ENCODE measurements at regions not wholly inside any gene's neighbourhood (a gene's known extent, or its start where the extent isn't known, plus 50 kb on each side); places are given as distances from the start of the nearest gene placed in this dataset.

- TF ChIP-seq RFX5 (IDR thresholded peaks at IDR 0.05; ENCODE audit: low read depth, low read length) = no peak
- no peak for TF ChIP-seq CTCF (conservative IDR thresholded peaks at IDR 0.05; ENCODE audit: low read depth, low read length)
- TF ChIP-seq USF2 (IDR thresholded peaks at IDR 0.05; ENCODE audit: low read depth, low read length) = no peak
- no peak for TF ChIP-seq SMC3 (IDR thresholded peaks at IDR 0.05; ENCODE audit: low read depth, low read length)
- TF ChIP-seq POLR2A (IDR thresholded peaks at IDR 0.05; ENCODE audit: low read depth, low read length) = no peak
- TF ChIP-seq MXI1 (IDR thresholded peaks at IDR 0.05; ENCODE audit: borderline replicate concordance, low read depth, low read length) = no peak
- no peak for TF ChIP-seq CEBPB (IDR thresholded peaks at IDR 0.05; ENCODE audit: low read depth, low read length)
- TF ChIP-seq RCOR1 (IDR thresholded peaks at IDR 0.05; ENCODE audit: insufficient replicate concordance, low read length) = no peak
- no peak for TF ChIP-seq FOS (IDR thresholded peaks at IDR 0.05; ENCODE audit: low read depth, low read length)
- no peak for TF ChIP-seq MAZ (IDR thresholded peaks at IDR 0.05; ENCODE audit: borderline replicate concordance, low read depth, low read length)
Observed at GRCh38 chr13:106354961-106355360, 180.5 kb downstream of the EFNB2 start.

Measured in IMR-90 (cell line).